CD4-positive, alpha-beta memory T cell (primary cell): ENCODE measurements at regions not wholly inside any gene's neighbourhood (a gene's known extent, or its start where the extent isn't known, plus 50 kb on each side); places are given as distances from the start of the nearest gene placed in this dataset.

Experiments
- CTCF ChIA-PET: fragments of 350-600 bp; sonication (Branson Sonifier 250); formaldehyde crosslinking; loops from one replicate; lab custom pipeline; 2021; ENCODE audit warnings: inconsistent platforms; ENCODE audit not compliant: partially characterized antibody; lab: Charles Lee
- POLR2A ChIA-PET: fragments of 350-600 bp; sonication (Branson Sonifier 250); formaldehyde crosslinking; loops from one replicate; lab custom pipeline; 2021; ENCODE audit not compliant: partially characterized antibody; lab: Charles Lee
- DNase-seq, 5 donors: peaks; one replicate each; pipeline versions ENCODE4 v3.0.0 to v3.0.0-alpha.2; 2020 to 2022; ENCODE audit warnings: mixed read lengths in 1 of 5
- H3K27ac ChIP-seq: one replicate; pipeline ENCODE4 v1.7.0; 2013; ENCODE audit warnings: low read depth, low read length
- H3K27me3 ChIP-seq: 2 replicates; pipeline ENCODE4 v1.7.0; 2013; ENCODE audit warnings: mild to moderate bottlenecking, low read length, moderate library complexity; ENCODE audit not compliant: insufficient read depth
- H3K36me3 ChIP-seq: 2 replicates; pipeline ENCODE4 v1.7.0; 2013; ENCODE audit warnings: mild to moderate bottlenecking, low read length, moderate library complexity; ENCODE audit not compliant: insufficient read depth
- H3K4me1 ChIP-seq: 2 replicates; pipeline ENCODE4 v1.7.0; 2013; ENCODE audit warnings: mild to moderate bottlenecking, low read length, moderate library complexity; ENCODE audit not compliant: insufficient read depth
- H3K4me3 ChIP-seq, 2 donors: one replicate each; pipeline ENCODE4 v1.7.0; 2013; ENCODE audit warnings: low read length in 2 of 2, mild to moderate bottlenecking in 1 of 2
- H3K9me3 ChIP-seq, 2 donors: one replicate each; pipeline ENCODE4 v1.7.0; 2013; ENCODE audit warnings: low read length in 2 of 2, control low read depth in 1 of 2; ENCODE audit not compliant: control insufficient read depth in 1 of 2
- H3K27ac Mint-ChIP-seq, 7 donors: one replicate each; pipeline ENCODE4 v1.8.0; 2020 to 2021; ENCODE audit warnings: mixed read lengths in 7 of 7, mild to moderate bottlenecking in 6 of 7, inconsistent platforms in 3 of 7, moderate library complexity in 3 of 7
- H3K27me3 Mint-ChIP-seq, 2 donors: one replicate each; pipeline ENCODE4 v1.8.0; 2020 to 2021; ENCODE audit warnings: mixed read lengths in 2 of 2
- H3K36me3 Mint-ChIP-seq, 2 donors: one replicate each; pipeline ENCODE4 v1.8.0; 2020 to 2021; ENCODE audit warnings: mixed read lengths in 2 of 2, inconsistent platforms in 1 of 2, mild to moderate bottlenecking in 1 of 2
- H3K4me1 Mint-ChIP-seq, 4 donors: one replicate each; pipeline ENCODE4 v1.8.0; 2020 to 2021; ENCODE audit warnings: mixed read lengths in 4 of 4, mild to moderate bottlenecking in 1 of 4
- H3K4me3 Mint-ChIP-seq, 8 donors: one replicate each; pipeline ENCODE4 v1.8.0; 2020 to 2021; ENCODE audit warnings: mixed read lengths in 8 of 8, mild to moderate bottlenecking in 7 of 8, moderate library complexity in 6 of 8, inconsistent platforms in 3 of 8
- H3K9me3 Mint-ChIP-seq, 8 donors: one replicate each; pipeline ENCODE4 v1.8.0; 2020 to 2021; ENCODE audit warnings: mixed read lengths in 8 of 8, mild to moderate bottlenecking in 5 of 8, inconsistent platforms in 3 of 8, moderate library complexity in 1 of 8
- intact Hi-C: fragments of 100-400 bp; cut with micrococcal nuclease; formaldehyde crosslinking; loops from one replicate; pipeline ENCODE4 v1.15.1; 2023

GRCh38 chr10:125221716-125222115, 61.4 kb upstream of the CTBP2 start:
- ChIA-PET CTCF (no interaction called here), POLR2A (no interaction called here)
- peaks cover 0 to 9% (median 2%) of the 10 kb centered on the region in 8 donors for H3K9me3 Mint-ChIP-seq
- Histone ChIP-seq H3K4me1 (no peaks in the 10 kb centered on the region), H3K4me3 (no peak overlapping the region), H3K9me3 (no peaks in the 10 kb centered on the region), H3K36me3 (no peaks in the 10 kb centered on the region), H3K27me3 (no peaks in the 10 kb centered on the region), H3K27ac (no peak overlapping the region)
- intact Hi-C loops, result no loop called here
- no peak overlapping the region for H3K27ac Mint-ChIP-seq
- no peak overlapping the region for H3K4me3 Mint-ChIP-seq
- no peaks in the 10 kb centered on the region for H3K36me3 Mint-ChIP-seq
- no peaks in the 10 kb centered on the region for H3K4me1 Mint-ChIP-seq
- peaks cover 4 to 5% of the 10 kb centered on the region in 2 donors for H3K27me3 Mint-ChIP-seq
- no peak for DNase-seq

GRCh38 chr10:125219776-125220175, 59.4 kb upstream of the CTBP2 start:
- Mint-ChIP-seq H3K4me3 (no peak overlapping the region), H3K27ac (no peak overlapping the region), H3K9me3 (peaks cover 0 to 6% (median 0%) of the 10 kb centered on the region in 8 donors), H3K27me3 (peaks cover 4 to 7% of the 10 kb centered on the region in 2 donors), H3K36me3 (no peaks in the 10 kb centered on the region), H3K4me1 (no peaks in the 10 kb centered on the region)
- Histone ChIP-seq H3K36me3 (no peaks in the 10 kb centered on the region), H3K27ac (no peak overlapping the region), H3K9me3 (no peaks in the 10 kb centered on the region), H3K4me1 (no peaks in the 10 kb centered on the region), H3K4me3 (no peak overlapping the region), H3K27me3 (no peaks in the 10 kb centered on the region)
- POLR2A ChIA-PET, result no interaction called here
- no peak for DNase-seq
- CTCF ChIA-PET, result no interaction called here
- intact Hi-C loops, result no loop called here

GRCh38 chr10:125218967-125219366, 58.6 kb upstream of the CTBP2 start:
- CTCF ChIA-PET, result no interaction called here
- H3K27ac Mint-ChIP-seq, result no peak overlapping the region
- no peak overlapping the region for H3K27ac ChIP-seq
- H3K4me3 ChIP-seq, result no peak overlapping the region
- POLR2A ChIA-PET, result no interaction called here
- H3K27me3 ChIP-seq, result no peaks in the 10 kb centered on the region
- no peak overlapping the region for H3K4me3 Mint-ChIP-seq
- no peak for DNase-seq
- H3K4me1 ChIP-seq, result no peaks in the 10 kb centered on the region
- no peaks in the 10 kb centered on the region for H3K36me3 Mint-ChIP-seq
- intact Hi-C loops, result no loop called here
- no peaks in the 10 kb centered on the region for H3K4me1 Mint-ChIP-seq
- peaks cover 2 to 7% of the 10 kb centered on the region in 2 donors for H3K27me3 Mint-ChIP-seq
- H3K9me3 Mint-ChIP-seq, result peaks cover 0 to 4% (median 0%) of the 10 kb centered on the region in 8 donors
- no peaks in the 10 kb centered on the region for H3K9me3 ChIP-seq
- H3K36me3 ChIP-seq, result no peaks in the 10 kb centered on the region

- no peaks in the 10 kb centered on the region for H3K4me1 ChIP-seq
- Mint-ChIP-seq H3K4me3 (no peak overlapping the region), H3K9me3 (peaks cover 0 to 4% (median 0%) of the 10 kb centered on the region in 8 donors), H3K27ac (no peak overlapping the region), H3K36me3 (no peaks in the 10 kb centered on the region), H3K27me3 (peaks cover 2 to 6% of the 10 kb centered on the region in 2 donors), H3K4me1 (no peaks in the 10 kb centered on the region)
- DNase-seq, result no peak
- H3K4me3 ChIP-seq, result no peak overlapping the region
- CTCF ChIA-PET, result no interaction called here
- POLR2A ChIA-PET, result no interaction called here
- H3K27me3 ChIP-seq, result no peaks in the 10 kb centered on the region
- no peaks in the 10 kb centered on the region for H3K9me3 ChIP-seq
- intact Hi-C loops, result no loop called here
- H3K36me3 ChIP-seq, result no peaks in the 10 kb centered on the region
- H3K27ac ChIP-seq, result no peak overlapping the region
Observed at GRCh38 chr10:125217990-125218675, 57.8 kb upstream of the CTBP2 start.

- H3K4me3 Mint-ChIP-seq, result no peak overlapping the region
- Histone ChIP-seq H3K4me1 (no peaks in the 10 kb centered on the region), H3K4me3 (no peak overlapping the region), H3K36me3 (no peaks in the 10 kb centered on the region), H3K27me3 (no peaks in the 10 kb centered on the region), H3K27ac (no peak overlapping the region), H3K9me3 (no peaks in the 10 kb centered on the region)
- ChIA-PET POLR2A (no interaction called here), CTCF (no interaction called here)
- no peaks in the 10 kb centered on the region for H3K4me1 Mint-ChIP-seq
- DNase-seq, result no peak
- H3K9me3 Mint-ChIP-seq, result peaks cover 0 to 4% (median 0%) of the 10 kb centered on the region in 8 donors
- no peaks in the 10 kb centered on the region for H3K36me3 Mint-ChIP-seq
- no peak overlapping the region for H3K27ac Mint-ChIP-seq
- intact Hi-C loops, result no loop called here
- peaks cover 2 to 6% of the 10 kb centered on the region in 2 donors for H3K27me3 Mint-ChIP-seq
Observed at GRCh38 chr10:125216861-125217260, 56.5 kb upstream of the CTBP2 start.

- no peaks in the 10 kb centered on the region for H3K4me1 Mint-ChIP-seq
- H3K27ac Mint-ChIP-seq, result no peak overlapping the region
- Histone ChIP-seq H3K9me3 (no peaks in the 10 kb centered on the region), H3K4me1 (no peaks in the 10 kb centered on the region), H3K36me3 (no peaks in the 10 kb centered on the region), H3K27me3 (no peaks in the 10 kb centered on the region), H3K4me3 (no peak overlapping the region), H3K27ac (no peak overlapping the region)
- no peak for DNase-seq
- H3K4me3 Mint-ChIP-seq, result no peak overlapping the region
- intact Hi-C loops, result no loop called here
- H3K27me3 Mint-ChIP-seq, result peaks cover 2 to 6% of the 10 kb centered on the region in 2 donors
- CTCF ChIA-PET, result no interaction called here
- H3K9me3 Mint-ChIP-seq, result peaks cover 0 to 5% (median 0%) of the 10 kb centered on the region in 8 donors
- POLR2A ChIA-PET, result no interaction called here
- H3K36me3 Mint-ChIP-seq, result no peaks in the 10 kb centered on the region
Observed at GRCh38 chr10:125216309-125216708, 55.9 kb upstream of the CTBP2 start.

GRCh38 chr10:125214283-125214570, 53.9 kb upstream of the CTBP2 start:
- CTCF ChIA-PET, result no interaction called here

More at GRCh38 chr10:125214283-125214570, 53.9 kb upstream of the CTBP2 start:
- Histone ChIP-seq H3K9me3 (no peaks in the 10 kb centered on the region), H3K27ac (no peak overlapping the region), H3K4me1 (no peaks in the 10 kb centered on the region), H3K36me3 (no peaks in the 10 kb centered on the region), H3K4me3 (no peak overlapping the region), H3K27me3 (no peaks in the 10 kb centered on the region)
- Mint-ChIP-seq H3K4me3 (no peak overlapping the region), H3K27ac (peak overlapping the region in 1 of 7 donors; percentile 8), H3K4me1 (no peaks in the 10 kb centered on the region), H3K27me3 (peaks cover 2 to 5% of the 10 kb centered on the region in 2 donors), H3K9me3 (peaks cover 0 to 7% (median 0%) of the 10 kb centered on the region in 8 donors), H3K36me3 (no peaks in the 10 kb centered on the region)
- no peak for DNase-seq
- POLR2A ChIA-PET, result no interaction called here
- intact Hi-C loops, result no loop called here
